ENCODE measurements at regions not wholly inside any gene's neighbourhood (a gene's known extent, or its start where the extent isn't known, plus 50 kb on each side); places are given as distances from the start of the nearest gene placed in this dataset.

DNA sequence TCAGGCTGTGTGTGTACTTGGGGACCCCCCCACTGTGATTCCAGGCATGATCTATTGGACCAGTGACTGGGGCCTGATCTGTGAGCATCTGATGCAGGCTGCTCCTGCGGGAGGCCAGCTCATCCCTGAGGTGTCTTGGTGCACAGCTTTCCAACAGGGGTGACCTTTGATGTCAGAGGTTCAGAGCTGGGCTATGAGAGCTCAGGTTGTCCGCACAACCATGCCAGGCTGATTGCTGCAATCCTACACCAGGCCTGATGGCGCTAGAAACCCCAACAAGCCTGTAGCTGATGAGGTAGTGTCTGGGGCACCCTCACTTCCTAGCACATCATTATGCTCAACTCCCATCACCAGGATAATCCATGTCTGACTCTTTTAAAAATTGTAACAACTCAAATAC lies 56.1 kb upstream of the CACNA2D3 start:
- no peaks in the 10 kb centered on the region for H3K36me3 ChIP-seq
- Mint-ChIP-seq H3K36me3 (no peaks in the 10 kb centered on the region), H3K4me1 (peaks cover 2% of the 10 kb centered on the region), H3K4me3 (no peak overlapping the region), H3K9me3 (peaks cover 9% of the 10 kb centered on the region), H3K27ac (no peak overlapping the region), H3K27me3 (ENCODE audit: insufficient read depth, low read depth) (no peaks in the 10 kb centered on the region)
- H4K20me1 ChIP-seq (ENCODE audit: low read depth), result no peaks in the 10 kb centered on the region
- H3K27me3 ChIP-seq, result no peaks in the 10 kb centered on the region
- H3K9me3 ChIP-seq (ENCODE audit: low read depth), result no peaks in the 10 kb centered on the region
- TF ChIP-seq, protein P1, sequence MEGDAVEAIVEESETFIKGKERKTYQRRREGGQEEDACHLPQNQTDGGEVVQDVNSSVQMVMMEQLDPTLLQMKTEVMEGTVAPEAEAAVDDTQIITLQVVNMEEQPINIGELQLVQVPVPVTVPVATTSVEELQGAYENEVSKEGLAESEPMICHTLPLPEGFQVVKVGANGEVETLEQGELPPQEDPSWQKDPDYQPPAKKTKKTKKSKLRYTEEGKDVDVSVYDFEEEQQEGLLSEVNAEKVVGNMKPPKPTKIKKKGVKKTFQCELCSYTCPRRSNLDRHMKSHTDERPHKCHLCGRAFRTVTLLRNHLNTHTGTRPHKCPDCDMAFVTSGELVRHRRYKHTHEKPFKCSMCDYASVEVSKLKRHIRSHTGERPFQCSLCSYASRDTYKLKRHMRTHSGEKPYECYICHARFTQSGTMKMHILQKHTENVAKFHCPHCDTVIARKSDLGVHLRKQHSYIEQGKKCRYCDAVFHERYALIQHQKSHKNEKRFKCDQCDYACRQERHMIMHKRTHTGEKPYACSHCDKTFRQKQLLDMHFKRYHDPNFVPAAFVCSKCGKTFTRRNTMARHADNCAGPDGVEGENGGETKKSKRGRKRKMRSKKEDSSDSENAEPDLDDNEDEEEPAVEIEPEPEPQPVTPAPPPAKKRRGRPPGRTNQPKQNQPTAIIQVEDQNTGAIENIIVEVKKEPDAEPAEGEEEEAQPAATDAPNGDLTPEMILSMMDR (IDR thresholded peaks at IDR 0.05), result no peak
- TF ChIP-seq EZH2 (IDR thresholded peaks at IDR 0.05) (no peak), EZH2phosphoT487 (IDR thresholded peaks at IDR 0.05) (no peak)
- H3K4me1 ChIP-seq, result peaks cover 2% of the 10 kb centered on the region
- H3K9ac ChIP-seq, result no peak overlapping the region
- H3K4me3 ChIP-seq, result no peak overlapping the region
- no peaks in the 10 kb centered on the region for H3K79me2 ChIP-seq (ENCODE audit: low read depth)
- H3K4me2 ChIP-seq, result no peak overlapping the region
- H2AFZ ChIP-seq (replicated peaks), result no peak overlapping the region
- DNase-seq (ENCODE audit: low spot score), result no peak
- H3F3A ChIP-seq (ENCODE audit: low read depth), result no peaks in the 10 kb centered on the region
- H3K27ac ChIP-seq, result no peak overlapping the region

DNA sequence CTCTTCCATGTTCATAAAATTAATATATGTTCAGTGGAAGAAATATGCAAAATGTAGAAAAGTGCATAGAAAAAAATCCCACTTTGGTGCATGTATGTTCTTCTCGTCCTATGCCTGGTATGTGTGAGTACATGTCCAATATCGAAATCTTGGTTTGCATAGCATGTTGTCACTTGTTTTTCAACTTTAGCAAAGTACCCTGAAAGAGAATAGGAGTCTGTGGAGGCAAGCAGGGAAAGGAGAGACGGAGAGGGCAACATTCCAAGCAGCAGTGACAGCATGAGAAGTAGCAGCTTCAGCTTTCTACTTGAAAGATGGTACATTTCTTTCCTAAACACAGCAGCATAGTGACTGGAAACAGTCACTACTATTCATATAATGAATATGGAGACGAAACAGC lies 56.8 kb upstream of the CACNA2D3 start:
- H3K27me3 ChIP-seq, result no peaks in the 10 kb centered on the region
- H3K4me1 ChIP-seq, result no peaks in the 10 kb centered on the region
- H3K9me3 Mint-ChIP-seq, result peaks cover 5% of the 10 kb centered on the region
- H3K4me3 ChIP-seq, result no peak overlapping the region
- no peaks in the 10 kb centered on the region for H4K20me1 ChIP-seq (ENCODE audit: low read depth)
- H3K36me3 Mint-ChIP-seq, result no peaks in the 10 kb centered on the region
- H2AFZ ChIP-seq (replicated peaks), result no peak overlapping the region
- H3K4me2 ChIP-seq, result no peak overlapping the region
- no peak overlapping the region for H3K27ac ChIP-seq
- TF ChIP-seq EZH2 (IDR thresholded peaks at IDR 0.05) (no peak), EZH2phosphoT487 (IDR thresholded peaks at IDR 0.05) (no peak)
- TF ChIP-seq, protein P1 (IDR thresholded peaks at IDR 0.05), result no peak
- no peak overlapping the region for H3K4me3 Mint-ChIP-seq
- no peaks in the 10 kb centered on the region for H3F3A ChIP-seq (ENCODE audit: low read depth)
- H3K79me2 ChIP-seq (ENCODE audit: low read depth), result no peaks in the 10 kb centered on the region
- H3K9ac ChIP-seq, result no peak overlapping the region
- no peaks in the 10 kb centered on the region for H3K9me3 ChIP-seq (ENCODE audit: low read depth)
- H3K36me3 ChIP-seq, result no peaks in the 10 kb centered on the region
- H3K4me1 Mint-ChIP-seq, result peaks cover 2% of the 10 kb centered on the region
- H3K27ac Mint-ChIP-seq, result no peak overlapping the region
- DNase-seq (ENCODE audit: low spot score), result no peak
- no peaks in the 10 kb centered on the region for H3K27me3 Mint-ChIP-seq (ENCODE audit: insufficient read depth, low read depth)

DNA sequence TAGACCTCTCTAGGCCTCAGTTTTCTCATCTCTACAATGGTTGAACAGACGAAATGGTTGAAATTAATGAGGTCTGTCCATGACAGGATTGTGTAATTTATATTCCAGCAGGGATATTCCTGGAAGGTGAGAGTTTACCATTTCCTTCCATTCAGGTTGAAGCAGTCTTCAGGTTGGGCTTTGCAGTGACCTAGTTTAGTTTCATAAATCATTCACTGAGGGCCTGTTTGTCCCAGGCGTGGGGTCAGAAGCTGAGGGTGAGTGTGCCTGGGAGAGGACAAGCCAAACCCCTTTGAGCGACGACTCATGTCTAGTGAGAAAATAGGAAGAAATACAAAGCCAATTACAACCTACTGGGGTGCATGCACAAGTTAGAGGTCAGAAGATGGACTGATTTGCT lies 57.2 kb upstream of the CACNA2D3 start:
- no peaks in the 10 kb centered on the region for H3K4me1 ChIP-seq
- H3F3A ChIP-seq (ENCODE audit: low read depth), result no peaks in the 10 kb centered on the region
- DNase-seq (ENCODE audit: low spot score), result no peak
- H3K9ac ChIP-seq, result no peak overlapping the region
- H3K27me3 Mint-ChIP-seq (ENCODE audit: insufficient read depth, low read depth), result no peaks in the 10 kb centered on the region
- no peak for TF ChIP-seq EZH2phosphoT487 (IDR thresholded peaks at IDR 0.05)
- no peak for TF ChIP-seq EZH2 (IDR thresholded peaks at IDR 0.05)
- TF ChIP-seq, protein P1 (IDR thresholded peaks at IDR 0.05), result no peak
- H3K27me3 ChIP-seq, result no peaks in the 10 kb centered on the region
- no peak overlapping the region for H3K4me2 ChIP-seq
- peaks cover 2% of the 10 kb centered on the region for H3K9me3 Mint-ChIP-seq
- peaks cover 2% of the 10 kb centered on the region for H3K4me1 Mint-ChIP-seq
- no peak overlapping the region for H3K4me3 ChIP-seq
- H3K27ac ChIP-seq, result no peak overlapping the region
- H4K20me1 ChIP-seq (ENCODE audit: low read depth), result no peaks in the 10 kb centered on the region
- no peak overlapping the region for H3K4me3 Mint-ChIP-seq
- H3K9me3 ChIP-seq (ENCODE audit: low read depth), result no peaks in the 10 kb centered on the region
- no peaks in the 10 kb centered on the region for H3K36me3 Mint-ChIP-seq
- no peaks in the 10 kb centered on the region for H3K79me2 ChIP-seq (ENCODE audit: low read depth)
- no peak overlapping the region for H2AFZ ChIP-seq (replicated peaks)
- no peaks in the 10 kb centered on the region for H3K36me3 ChIP-seq
- H3K27ac Mint-ChIP-seq, result no peak overlapping the region
